ENCODE measurements at regions not wholly inside any gene's neighbourhood (a gene's known extent, or its start where the extent isn't known, plus 50 kb on each side); places are given as distances from the start of the nearest gene placed in this dataset.
"Not testable (repeated sequence)": the region's sequence is repeated elsewhere in the genome, so short reads cannot be mapped to it uniquely, and the experiment has no call there.

- intact Hi-C loops (cut with DNase I; ENCODE audit: low total_unique reads): no loop called here
- H3K4me3 ChIP-seq: no peak overlapping the region
- DNase-seq: no peak
- no peak overlapping the region for H3K27ac ChIP-seq
- H3K4me1 ChIP-seq: no peaks in the 10 kb centered on the region
- no peak for TF ChIP-seq CTCF (IDR thresholded peaks at IDR 0.05)
- H3K36me3 ChIP-seq: no peaks in the 10 kb centered on the region
- H3K9me3 ChIP-seq: peaks cover 0 to 8% (median 0%) of the 10 kb centered on the region in 3 donors
- no peaks in the 10 kb centered on the region for H3K27me3 ChIP-seq
These were observed 342.4 kb downstream of the INSIG2 start for GRCh38 chr2:118430510-118431164.

GRCh38 chr2:118425191-118425590 lies 336.9 kb downstream of the INSIG2 start:
- peaks cover 0 to 2% of the 10 kb centered on the region in 2 donors for H3K27me3 ChIP-seq
- no peak overlapping the region for H3K4me3 ChIP-seq
- no peak for TF ChIP-seq CTCF (IDR thresholded peaks at IDR 0.05)
- H3K27ac ChIP-seq: no peak overlapping the region
- intact Hi-C loops (cut with DNase I; ENCODE audit: low total_unique reads): no loop called here
- no peaks in the 10 kb centered on the region for H3K4me1 ChIP-seq
- no peak for DNase-seq
- no peaks in the 10 kb centered on the region for H3K36me3 ChIP-seq
- H3K9me3 ChIP-seq: peaks cover 0 to 8% (median 0%) of the 10 kb centered on the region in 3 donors

- Histone ChIP-seq H3K27ac (no peak overlapping the region), H3K9me3 (peaks cover 0 to 8% (median 0%) of the 10 kb centered on the region in 3 donors), H3K4me3 (no peak overlapping the region), H3K36me3 (no peaks in the 10 kb centered on the region), H3K4me1 (no peaks in the 10 kb centered on the region), H3K27me3 (peaks cover 0 to 2% of the 10 kb centered on the region in 2 donors)
- TF ChIP-seq CTCF (IDR thresholded peaks at IDR 0.05): no peak
- no peak for DNase-seq
- intact Hi-C loops (cut with DNase I; ENCODE audit: low total_unique reads): no loop called here
These were observed 335.5 kb downstream of the INSIG2 start for GRCh38 chr2:118423776-118424175.

GRCh38 chr2:118421648-118422047 lies 333.4 kb downstream of the INSIG2 start:
- Histone ChIP-seq H3K9me3 (no peaks in the 10 kb centered on the region), H3K27ac (no peak overlapping the region), H3K4me3 (no peak overlapping the region), H3K36me3 (no peaks in the 10 kb centered on the region), H3K4me1 (no peaks in the 10 kb centered on the region), H3K27me3 (peaks cover 0 to 5% of the 10 kb centered on the region in 2 donors)
- intact Hi-C loops (cut with DNase I; ENCODE audit: low total_unique reads): no loop called here
- DNase-seq: no peak
- no peak for TF ChIP-seq CTCF (IDR thresholded peaks at IDR 0.05)

GRCh38 chr2:118417406-118418120 lies 329.3 kb downstream of the INSIG2 start:
- no peaks in the 10 kb centered on the region for H3K4me1 ChIP-seq
- H3K4me3 ChIP-seq: no peak overlapping the region
- TF ChIP-seq CTCF (IDR thresholded peaks at IDR 0.05): no peak
- intact Hi-C loops (cut with DNase I; ENCODE audit: low total_unique reads): no loop called here
- DNase-seq: no peak
- no peak overlapping the region for H3K27ac ChIP-seq
- H3K36me3 ChIP-seq: no peaks in the 10 kb centered on the region
- H3K27me3 ChIP-seq: peaks cover 0 to 2% of the 10 kb centered on the region in 2 donors
- no peaks in the 10 kb centered on the region for H3K9me3 ChIP-seq

GRCh38 chr2:118415186-118415585 lies 326.9 kb downstream of the INSIG2 start:
- H3K27me3 ChIP-seq; H3K27ac ChIP-seq; intact Hi-C loops (cut with DNase I; ENCODE audit: low total_unique reads); DNase-seq; H3K9me3 ChIP-seq; H3K4me3 ChIP-seq; H3K36me3 ChIP-seq; H3K4me1 ChIP-seq: not testable (repeated sequence)

All from tibial artery (tissue), 4 donors.